Gastroesophageal sphincter (tissue), 4 donors: ENCODE measurements at regions not wholly inside any gene's neighbourhood (a gene's known extent, or its start where the extent isn't known, plus 50 kb on each side); places are given as distances from the start of the nearest gene placed in this dataset.

ENCODE experiments used
- ATAC-seq: fragments of 150-250 bp; one replicate; pipeline ENCODE4 v1.9.1; 2016; ENCODE audit warnings: mild to moderate bottlenecking, moderate library complexity
- H3K27ac ChIP-seq, 4 donors: fragments of 200-600 bp; sonication (generic) in 3 of 4; 1 replicate in 3 of 4; 2 replicates in 1 of 4; pipeline ENCODE4 v1.5.1; 2016 to 2019
- H3K27me3 ChIP-seq: fragments of 200-600 bp; sonication (generic); one replicate; pipeline ENCODE4 v1.5.1; 2019
- H3K36me3 ChIP-seq, 2 donors: fragments of 200-600 bp; sonication (generic); one replicate each; pipeline ENCODE4 v1.5.1; 2019; ENCODE audit warnings: control low read depth in 1 of 2
- H3K4me1 ChIP-seq, 3 donors: fragments of 200-600 bp; sonication (generic); 1 replicate in 2 of 3; 2 replicates in 1 of 3; pipeline ENCODE4 v1.5.1; 2016 to 2019; ENCODE audit warnings: control low read depth in 2 of 3
- H3K4me3 ChIP-seq, 2 donors: fragments of 200-600 bp; sonication (generic); one replicate each; pipeline ENCODE4 v1.5.1; 2019; ENCODE audit warnings: mild to moderate bottlenecking in 1 of 2, moderate library complexity in 1 of 2
- H3K9me3 ChIP-seq, 3 donors: fragments of 200-600 bp; sonication (generic); one replicate each; pipeline ENCODE4 v1.5.1; 2017 to 2019; ENCODE audit warnings: control low read depth in 2 of 3
- EP300 ChIP-seq: sonication (generic); formaldehyde crosslinking; IDR thresholded peaks from one replicate; pipeline ENCODE4 v1.6.1; 2017; ENCODE audit warnings: antibody characterized with exemption, mild to moderate bottlenecking
- POLR2A ChIP-seq, 2 donors: fragments of 450-650 bp; IDR thresholded peaks; one replicate each; pipeline ENCODE4 v1.6.1; 2017; ENCODE audit warnings: antibody characterized with exemption in 2 of 2, mild to moderate bottlenecking in 2 of 2, moderate library complexity in 1 of 2
- POLR2AphosphoS5 ChIP-seq: sonication (generic); formaldehyde crosslinking; IDR thresholded peaks from one replicate; pipeline ENCODE4 v1.6.1; 2017; ENCODE audit warnings: antibody characterized with exemption
- WGBS, 2 donors: methylation state at CpG; one replicate each; pipeline ENCODE4 v1.1.5; 2018; ENCODE audit warnings: low coverage in 1 of 2; 5-methylcytosine and 5-hydroxymethylcytosine counted together
- TF ChIP-seq, protein P1 (sequence below), 4 experiments: fragments of 200-600 bp in 2 of 4; fragments of 450-650 bp in 2 of 4; sonication (generic) in 1 of 4; IDR thresholded peaks; one replicate each; pipeline ENCODE4 v1.5.1; 2017 to 2019; ENCODE audit warnings: antibody characterized with exemption in 4 of 4, mild to moderate bottlenecking in 2 of 4, moderate library complexity in 2 of 4

DNA sequence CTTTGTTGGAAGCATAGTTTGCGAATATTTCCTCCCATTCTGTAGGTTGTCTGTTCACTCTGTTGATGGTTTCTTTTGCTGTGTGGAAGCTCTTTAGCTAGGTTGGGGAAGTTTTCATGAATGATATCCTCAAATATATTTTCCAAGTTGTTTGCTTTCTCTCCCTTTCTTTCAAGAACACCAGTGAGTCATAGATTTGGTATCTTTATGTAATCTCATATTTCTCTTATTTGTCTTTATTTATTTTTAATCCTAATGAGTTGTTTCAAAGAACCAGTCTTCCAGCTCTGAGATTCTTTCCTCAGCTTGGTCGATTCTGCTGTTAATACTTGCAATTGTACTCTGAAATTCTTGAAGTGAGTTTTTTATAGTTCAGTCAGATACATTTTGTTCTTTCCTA, 628.0 kb upstream of the ID4 start:
- ATAC-seq = no peak
- Histone ChIP-seq H3K4me1 (no peaks in the 10 kb centered on the region), H3K27me3 (no peaks in the 10 kb centered on the region), H3K4me3 (no peak overlapping the region), H3K36me3 (no peaks in the 10 kb centered on the region), H3K27ac (no peak overlapping the region), H3K9me3 (no peaks in the 10 kb centered on the region)
- TF ChIP-seq POLR2A (IDR thresholded peaks at IDR 0.05) (no peak), EP300 (no peak), POLR2AphosphoS5 (no peak)
- TF ChIP-seq, protein P1, sequence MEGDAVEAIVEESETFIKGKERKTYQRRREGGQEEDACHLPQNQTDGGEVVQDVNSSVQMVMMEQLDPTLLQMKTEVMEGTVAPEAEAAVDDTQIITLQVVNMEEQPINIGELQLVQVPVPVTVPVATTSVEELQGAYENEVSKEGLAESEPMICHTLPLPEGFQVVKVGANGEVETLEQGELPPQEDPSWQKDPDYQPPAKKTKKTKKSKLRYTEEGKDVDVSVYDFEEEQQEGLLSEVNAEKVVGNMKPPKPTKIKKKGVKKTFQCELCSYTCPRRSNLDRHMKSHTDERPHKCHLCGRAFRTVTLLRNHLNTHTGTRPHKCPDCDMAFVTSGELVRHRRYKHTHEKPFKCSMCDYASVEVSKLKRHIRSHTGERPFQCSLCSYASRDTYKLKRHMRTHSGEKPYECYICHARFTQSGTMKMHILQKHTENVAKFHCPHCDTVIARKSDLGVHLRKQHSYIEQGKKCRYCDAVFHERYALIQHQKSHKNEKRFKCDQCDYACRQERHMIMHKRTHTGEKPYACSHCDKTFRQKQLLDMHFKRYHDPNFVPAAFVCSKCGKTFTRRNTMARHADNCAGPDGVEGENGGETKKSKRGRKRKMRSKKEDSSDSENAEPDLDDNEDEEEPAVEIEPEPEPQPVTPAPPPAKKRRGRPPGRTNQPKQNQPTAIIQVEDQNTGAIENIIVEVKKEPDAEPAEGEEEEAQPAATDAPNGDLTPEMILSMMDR (IDR thresholded peaks at IDR 0.05) = no peak
- whole genome bisulfite sequencing, 2 donors = 71% methylated on average over 2 of the region's 2 CpGs

DNA sequence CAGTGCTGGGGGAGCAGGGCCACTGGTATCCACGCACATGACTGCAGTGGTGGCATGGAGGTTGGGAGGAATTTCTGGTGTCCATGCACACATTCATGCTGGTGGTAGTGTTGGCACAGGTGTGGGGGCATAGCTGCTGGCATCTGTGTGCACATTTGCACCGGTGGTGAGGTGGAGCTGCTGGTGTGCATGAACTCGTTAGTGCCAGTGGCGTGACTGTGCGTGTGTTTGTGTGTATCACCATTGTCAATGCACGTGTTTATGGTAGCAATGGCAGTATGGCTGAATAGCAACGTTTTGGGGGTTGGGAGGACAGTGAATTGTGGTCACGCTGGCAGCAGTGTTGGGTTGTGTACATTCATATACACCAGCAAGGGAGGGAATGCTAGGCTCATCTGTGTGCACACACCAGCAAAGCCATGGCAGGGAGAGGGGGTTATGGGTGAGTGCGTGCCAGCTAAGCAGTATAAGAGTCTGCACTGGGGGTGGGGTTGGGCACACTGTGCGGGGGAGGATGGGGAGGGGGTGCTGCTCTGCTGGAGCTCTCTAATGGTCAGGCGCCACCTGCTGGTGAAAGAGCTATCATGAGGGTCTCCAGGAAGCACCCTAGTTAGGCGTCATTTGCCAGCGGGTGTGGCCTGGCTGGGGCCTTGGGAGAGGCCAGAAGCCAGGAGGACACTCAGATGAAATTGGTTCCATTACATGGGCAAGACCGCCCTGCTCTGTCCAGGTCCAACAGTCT, 626.1 kb upstream of the ID4 start:
- no peaks in the 10 kb centered on the region for H3K36me3 ChIP-seq
- no peaks in the 10 kb centered on the region for H3K9me3 ChIP-seq
- TF ChIP-seq, protein P1 (IDR thresholded peaks at IDR 0.05) = peak in 1 of 4 experiments; percentile 20
- TF ChIP-seq EP300 = no peak
- H3K27ac ChIP-seq = no peak overlapping the region
- no peak for ATAC-seq
- WGBS, 2 donors = 81 to 94% methylated on average over 3 to 4 of the region's 14 CpGs
- no peaks in the 10 kb centered on the region for H3K4me1 ChIP-seq
- H3K4me3 ChIP-seq = no peak overlapping the region
- no peaks in the 10 kb centered on the region for H3K27me3 ChIP-seq

- no peaks in the 10 kb centered on the region for H3K36me3 ChIP-seq
- H3K4me3 ChIP-seq = no peak overlapping the region
- H3K4me1 ChIP-seq = no peaks in the 10 kb centered on the region
- no peak for ATAC-seq
- 76 to 88% methylated on average over 2 of the region's 2 CpGs for WGBS, 2 donors
- no peak overlapping the region for H3K27ac ChIP-seq
- H3K9me3 ChIP-seq = no peaks in the 10 kb centered on the region
- TF ChIP-seq, protein P1 (IDR thresholded peaks at IDR 0.05) = no peak
- TF ChIP-seq POLR2A (IDR thresholded peaks at IDR 0.05) (no peak), EP300 (no peak), POLR2AphosphoS5 (no peak)
- no peaks in the 10 kb centered on the region for H3K27me3 ChIP-seq
Observed at GRCh38 chr6:19214231-19214630, 622.9 kb upstream of the ID4 start.

- no peak for ATAC-seq
- no peak overlapping the region for H3K27ac ChIP-seq
- WGBS, 2 donors = 14 to 29% methylated on average over 1 of the region's 1 CpG
Observed at GRCh38 chr6:19219931-19220330, 617.2 kb upstream of the ID4 start.

More at GRCh38 chr6:19219931-19220330, 617.2 kb upstream of the ID4 start:
- H3K4me1 ChIP-seq = peaks cover 0 to 9% (median 0%) of the 10 kb centered on the region in 3 donors
- no peaks in the 10 kb centered on the region for H3K36me3 ChIP-seq
- no peak overlapping the region for H3K4me3 ChIP-seq
- TF ChIP-seq POLR2AphosphoS5 (no peak), EP300 (no peak), POLR2A (IDR thresholded peaks at IDR 0.05) (no peak)
- TF ChIP-seq, protein P1 (IDR thresholded peaks at IDR 0.05) = no peak
- H3K27me3 ChIP-seq = no peaks in the 10 kb centered on the region
- H3K9me3 ChIP-seq = no peaks in the 10 kb centered on the region
